Liver (tissue), 3 donors: ENCODE measurements at regions not wholly inside any gene's neighbourhood (a gene's known extent, or its start where the extent isn't known, plus 50 kb on each side); places are given as distances from the start of the nearest gene placed in this dataset.

Experiments used
- CTCF ChIP-seq: fragments of 150-350 bp; IDR thresholded peaks from 2 replicates; pipeline ENCODE4 v1.5.1; 2017; ENCODE audit warnings: improper control_type of control experiment, low read depth, low read length; ENCODE audit not compliant: missing input control
- EGR1 ChIP-seq, 2 donors: IDR thresholded peaks; 2 replicates each; pipeline ENCODE4 v1.6.1; 2016 to 2018; ENCODE audit warnings: antibody characterized with exemption in 2 of 2, low read depth in 2 of 2
- FOXA1 ChIP-seq: IDR thresholded peaks from 2 replicates; pipeline ENCODE4 v1.6.1; 2016; ENCODE audit warnings: antibody characterized with exemption
- JUND ChIP-seq, 2 donors: IDR thresholded peaks; 2 replicates each; pipeline ENCODE4 v1.6.1; 2016; ENCODE audit warnings: antibody characterized with exemption in 2 of 2
- TAF1 ChIP-seq: conservative IDR thresholded peaks from 2 replicates; pipeline ENCODE4 v1.6.1; 2016; ENCODE audit warnings: antibody characterized with exemption, mild to moderate bottlenecking
- YY1 ChIP-seq: IDR thresholded peaks from 2 replicates; pipeline ENCODE4 v1.6.1; 2016; ENCODE audit warnings: antibody characterized with exemption, mild to moderate bottlenecking
- TF ChIP-seq, protein P1 (sequence below): IDR thresholded peaks from 2 replicates; pipeline ENCODE4 v1.6.1; 2016; ENCODE audit warnings: antibody characterized with exemption
- TF ChIP-seq, protein P2 (sequence below): IDR thresholded peaks from 2 replicates; pipeline ENCODE4 v1.6.1; 2016; ENCODE audit warnings: antibody characterized with exemption, mild to moderate bottlenecking
- donor health status: healthy.
- donor health status: healthy.

DNA sequence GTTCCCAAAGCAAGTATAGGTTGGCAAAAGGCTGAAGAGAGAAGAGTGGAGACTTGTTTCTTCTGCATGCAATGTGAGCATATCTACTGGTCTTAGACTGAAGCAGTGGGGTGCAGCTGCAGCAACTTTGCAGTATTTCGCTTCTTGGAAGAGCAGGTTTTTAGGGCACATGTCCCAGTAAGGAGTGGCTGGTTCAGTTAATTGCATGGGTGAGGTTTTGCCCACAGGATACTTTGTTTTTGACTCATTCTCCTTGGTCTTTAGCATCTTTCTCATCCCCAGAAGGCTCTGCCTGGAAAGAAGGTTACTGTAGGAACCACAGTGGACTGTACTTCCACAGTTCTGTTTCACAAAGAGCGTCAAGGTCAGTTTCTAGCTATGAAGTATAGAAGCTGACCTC is 68.0 kb upstream of the NR3C2 start:
- TF ChIP-seq, protein P1, sequence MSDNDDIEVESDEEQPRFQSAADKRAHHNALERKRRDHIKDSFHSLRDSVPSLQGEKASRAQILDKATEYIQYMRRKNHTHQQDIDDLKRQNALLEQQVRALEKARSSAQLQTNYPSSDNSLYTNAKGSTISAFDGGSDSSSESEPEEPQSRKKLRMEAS, result no peak
- TF ChIP-seq, protein P2, sequence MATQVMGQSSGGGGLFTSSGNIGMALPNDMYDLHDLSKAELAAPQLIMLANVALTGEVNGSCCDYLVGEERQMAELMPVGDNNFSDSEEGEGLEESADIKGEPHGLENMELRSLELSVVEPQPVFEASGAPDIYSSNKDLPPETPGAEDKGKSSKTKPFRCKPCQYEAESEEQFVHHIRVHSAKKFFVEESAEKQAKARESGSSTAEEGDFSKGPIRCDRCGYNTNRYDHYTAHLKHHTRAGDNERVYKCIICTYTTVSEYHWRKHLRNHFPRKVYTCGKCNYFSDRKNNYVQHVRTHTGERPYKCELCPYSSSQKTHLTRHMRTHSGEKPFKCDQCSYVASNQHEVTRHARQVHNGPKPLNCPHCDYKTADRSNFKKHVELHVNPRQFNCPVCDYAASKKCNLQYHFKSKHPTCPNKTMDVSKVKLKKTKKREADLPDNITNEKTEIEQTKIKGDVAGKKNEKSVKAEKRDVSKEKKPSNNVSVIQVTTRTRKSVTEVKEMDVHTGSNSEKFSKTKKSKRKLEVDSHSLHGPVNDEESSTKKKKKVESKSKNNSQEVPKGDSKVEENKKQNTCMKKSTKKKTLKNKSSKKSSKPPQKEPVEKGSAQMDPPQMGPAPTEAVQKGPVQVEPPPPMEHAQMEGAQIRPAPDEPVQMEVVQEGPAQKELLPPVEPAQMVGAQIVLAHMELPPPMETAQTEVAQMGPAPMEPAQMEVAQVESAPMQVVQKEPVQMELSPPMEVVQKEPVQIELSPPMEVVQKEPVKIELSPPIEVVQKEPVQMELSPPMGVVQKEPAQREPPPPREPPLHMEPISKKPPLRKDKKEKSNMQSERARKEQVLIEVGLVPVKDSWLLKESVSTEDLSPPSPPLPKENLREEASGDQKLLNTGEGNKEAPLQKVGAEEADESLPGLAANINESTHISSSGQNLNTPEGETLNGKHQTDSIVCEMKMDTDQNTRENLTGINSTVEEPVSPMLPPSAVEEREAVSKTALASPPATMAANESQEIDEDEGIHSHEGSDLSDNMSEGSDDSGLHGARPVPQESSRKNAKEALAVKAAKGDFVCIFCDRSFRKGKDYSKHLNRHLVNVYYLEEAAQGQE, result no peak
- no peak for TF ChIP-seq EGR1 (IDR thresholded peaks at IDR 0.05; ENCODE audit: low read depth in 2 of 2)
- TF ChIP-seq YY1, result no peak
- no peak for TF ChIP-seq JUND (IDR thresholded peaks at IDR 0.05)
- TF ChIP-seq TAF1, result no peak
- no peak for TF ChIP-seq CTCF
- TF ChIP-seq FOXA1, result no peak
